Ovary (tissue), 3 donors: ENCODE measurements at regions not wholly inside any gene's neighbourhood (a gene's known extent, or its start where the extent isn't known, plus 50 kb on each side); places are given as distances from the start of the nearest gene placed in this dataset.

Source experiments
- EP300 ChIP-seq: sonication (generic); formaldehyde crosslinking; IDR thresholded peaks from one replicate; pipeline ENCODE4 v1.6.1; 2017; ENCODE audit warnings: antibody characterized with exemption
- POLR2A ChIP-seq: fragments of 450-650 bp; IDR thresholded peaks from one replicate; pipeline ENCODE4 v1.6.1; 2017; ENCODE audit warnings: antibody characterized with exemption, mild to moderate bottlenecking, moderate library complexity
- TF ChIP-seq, protein P1 (sequence below), 3 donors: fragments of 450-650 bp in 2 of 3; fragments of 200-600 bp in 1 of 3; IDR thresholded peaks; one replicate each; pipeline versions ENCODE4 v1.5.1 to v1.8.0; 2016 to 2022; ENCODE audit warnings: antibody characterized with exemption in 3 of 3, mild to moderate bottlenecking in 1 of 3
- donor health status: DM: no; HTN: no; CAD: no.

DNA sequence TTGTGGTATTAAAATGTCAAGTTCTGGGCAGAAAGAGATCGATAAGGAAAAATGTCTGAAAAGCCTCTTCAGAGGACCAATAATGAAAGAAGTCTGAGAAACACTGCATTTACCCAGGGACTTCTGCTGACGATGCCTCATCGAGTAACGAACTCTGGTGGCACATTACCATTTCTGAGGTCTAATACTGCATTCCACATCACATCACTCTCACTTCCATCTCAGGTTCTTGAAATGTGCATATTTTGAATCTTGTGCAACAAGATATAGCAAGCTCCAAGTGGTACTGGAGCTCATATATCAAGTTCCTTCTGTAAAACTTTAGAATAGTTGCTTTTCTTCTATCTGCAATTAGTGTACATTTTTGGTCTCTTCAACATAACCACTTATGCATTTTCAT, 619.1 kb upstream of the DDX18 start:
- TF ChIP-seq, protein P1, sequence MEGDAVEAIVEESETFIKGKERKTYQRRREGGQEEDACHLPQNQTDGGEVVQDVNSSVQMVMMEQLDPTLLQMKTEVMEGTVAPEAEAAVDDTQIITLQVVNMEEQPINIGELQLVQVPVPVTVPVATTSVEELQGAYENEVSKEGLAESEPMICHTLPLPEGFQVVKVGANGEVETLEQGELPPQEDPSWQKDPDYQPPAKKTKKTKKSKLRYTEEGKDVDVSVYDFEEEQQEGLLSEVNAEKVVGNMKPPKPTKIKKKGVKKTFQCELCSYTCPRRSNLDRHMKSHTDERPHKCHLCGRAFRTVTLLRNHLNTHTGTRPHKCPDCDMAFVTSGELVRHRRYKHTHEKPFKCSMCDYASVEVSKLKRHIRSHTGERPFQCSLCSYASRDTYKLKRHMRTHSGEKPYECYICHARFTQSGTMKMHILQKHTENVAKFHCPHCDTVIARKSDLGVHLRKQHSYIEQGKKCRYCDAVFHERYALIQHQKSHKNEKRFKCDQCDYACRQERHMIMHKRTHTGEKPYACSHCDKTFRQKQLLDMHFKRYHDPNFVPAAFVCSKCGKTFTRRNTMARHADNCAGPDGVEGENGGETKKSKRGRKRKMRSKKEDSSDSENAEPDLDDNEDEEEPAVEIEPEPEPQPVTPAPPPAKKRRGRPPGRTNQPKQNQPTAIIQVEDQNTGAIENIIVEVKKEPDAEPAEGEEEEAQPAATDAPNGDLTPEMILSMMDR (IDR thresholded peaks at IDR 0.05): no peak
- TF ChIP-seq POLR2A (no peak), EP300 (no peak)
